Sigmoid colon (tissue), 6 donors: ENCODE measurements at regions not wholly inside any gene's neighbourhood (a gene's known extent, or its start where the extent isn't known, plus 50 kb on each side); places are given as distances from the start of the nearest gene placed in this dataset.
A peak's percentile ranks its signal among the peaks of the same experiment; 100 is the strongest.

ENCODE experiments used
- DNase-seq: peaks from one replicate; pipeline ENCODE4 v3.0.0-alpha.2; 2019
- H3K27ac ChIP-seq, 4 donors: fragments of 200-600 bp; sonication (generic); one replicate each; pipeline ENCODE4 v1.5.1; 2016 to 2019; ENCODE audit warnings: mild to moderate bottlenecking in 1 of 4
- H3K27me3 ChIP-seq, 3 donors: fragments of 200-600 bp; sonication (generic); one replicate each; pipeline ENCODE4 v1.5.1; 2019; ENCODE audit warnings: mild to moderate bottlenecking in 1 of 3
- H3K36me3 ChIP-seq, 4 donors: fragments of 200-600 bp; sonication (generic); one replicate each; pipeline ENCODE4 v1.5.1; 2016 to 2019
- H3K4me1 ChIP-seq, 4 donors: fragments of 200-600 bp; sonication (generic); one replicate each; pipeline ENCODE4 v1.5.1; 2017 to 2019
- H3K4me3 ChIP-seq, 4 donors: fragments of 200-600 bp; sonication (generic); one replicate each; pipeline ENCODE4 v1.5.1; 2017 to 2019; ENCODE audit warnings: mild to moderate bottlenecking in 2 of 4, moderate library complexity in 1 of 4
- H3K9me3 ChIP-seq, 4 donors: fragments of 200-600 bp in 3 of 4; sonication (generic) in 3 of 4; one replicate each; pipeline versions ENCODE4 v1.5.1 to v1.6.1; 2013 to 2019
- CTCF ChIP-seq, 4 experiments: fragments of 450-650 bp in 3 of 4; fragments of 200-600 bp in 1 of 4; IDR thresholded peaks; one replicate each; pipeline ENCODE4 v1.5.1; 2016 to 2019; ENCODE audit warnings: antibody characterized with exemption in 4 of 4, mild to moderate bottlenecking in 3 of 4, moderate library complexity in 2 of 4
- EP300 ChIP-seq, 4 donors: sonication (generic); formaldehyde crosslinking; IDR thresholded peaks; one replicate each; pipeline ENCODE4 v1.6.1; 2017; ENCODE audit warnings: antibody characterized with exemption in 4 of 4
- POLR2A ChIP-seq, 2 donors: fragments of 450-650 bp; IDR thresholded peaks; one replicate each; pipeline ENCODE4 v1.6.1; 2016; ENCODE audit warnings: antibody characterized with exemption in 2 of 2, mild to moderate bottlenecking in 2 of 2, moderate library complexity in 2 of 2
- POLR2AphosphoS5 ChIP-seq, 4 donors: sonication (generic); formaldehyde crosslinking; IDR thresholded peaks; one replicate each; pipeline ENCODE4 v1.6.1; 2017; ENCODE audit warnings: antibody characterized with exemption in 4 of 4
- WGBS, 2 donors: extraction: QIAGEN DNeasy Blood & Tissue Kit; methylation state at CpG; one replicate each; pipeline ENCODE4 v1.1.7; 2013; 5-methylcytosine and 5-hydroxymethylcytosine counted together
- intact Hi-C: fragments of 100-400 bp; cut with DNase I; formaldehyde crosslinking; loops from one replicate; pipeline ENCODE4 v1.15.1; 2023
- small RNA-seq, 3 donors: library from RNA; depleted of rRNA; stranded (forward); fragments of <200 nt; gene quantifications; one replicate each; pipeline ENCODE3, GENCODE V24; 2016
- donor health status: healthy with polysubstance abuse.
- donor health status: healthy.

GRCh38 chr15:70151462-70151861, 53.7 kb upstream of the TLE3 start:
- 66 to 81% methylated on average over 4 of the region's 4 CpGs for WGBS, 2 donors
- H3K9me3 ChIP-seq: no peaks in the 10 kb centered on the region
- no peaks in the 10 kb centered on the region for H3K36me3 ChIP-seq
- H3K27ac ChIP-seq: peak overlapping the region in 3 of 4 donors; percentile 80 to 87 (median 86)
- intact Hi-C loops: loop anchor here (5.0 kb wide), 3 partner anchors 116 to 186 kb away; no protein-coding TSS in a partner anchor
- H3K4me3 ChIP-seq: no peak overlapping the region
- TF ChIP-seq POLR2AphosphoS5 (IDR thresholded peaks at IDR 0.05) (no peak), EP300 (IDR thresholded peaks at IDR 0.05) (no peak), CTCF (IDR thresholded peaks at IDR 0.05) (no peak), POLR2A (IDR thresholded peaks at IDR 0.05) (no peak)
- no peak for DNase-seq
- H3K4me1 ChIP-seq: peaks cover 0 to 79% (median 50%) of the 10 kb centered on the region in 4 donors
- no peaks in the 10 kb centered on the region for H3K27me3 ChIP-seq

- intact Hi-C loops: loop anchor here (5.0 kb wide), 3 partner anchors 116 to 186 kb away; no protein-coding TSS in a partner anchor
- Histone ChIP-seq H3K27me3 (no peaks in the 10 kb centered on the region), H3K36me3 (no peaks in the 10 kb centered on the region), H3K4me3 (no peak overlapping the region), H3K4me1 (peaks cover 0 to 75% (median 45%) of the 10 kb centered on the region in 4 donors), H3K9me3 (no peaks in the 10 kb centered on the region), H3K27ac (peak overlapping the region in 3 of 4 donors; percentile 80 to 87 (median 86))
- 89 to 91% methylated on average over 2 of the region's 2 CpGs for WGBS, 2 donors
- no peak for DNase-seq
- TF ChIP-seq POLR2AphosphoS5 (IDR thresholded peaks at IDR 0.05) (no peak), POLR2A (IDR thresholded peaks at IDR 0.05) (no peak)
Measured at GRCh38 chr15:70151003-70151402, 53.3 kb upstream of the TLE3 start.

- H3K9me3 ChIP-seq: no peaks in the 10 kb centered on the region
- H3K4me3 ChIP-seq: no peak overlapping the region
- no peaks in the 10 kb centered on the region for H3K36me3 ChIP-seq
- intact Hi-C loops: loop anchor here (5.0 kb wide), 3 partner anchors 117 to 187 kb away; no protein-coding TSS in a partner anchor
- peaks cover 0 to 69% (median 39%) of the 10 kb centered on the region in 4 donors for H3K4me1 ChIP-seq
- DNase-seq: no peak
- H3K27ac ChIP-seq: peak overlapping the region in 1 of 4 donors; percentile 86
- H3K27me3 ChIP-seq: no peaks in the 10 kb centered on the region
- TF ChIP-seq POLR2AphosphoS5 (IDR thresholded peaks at IDR 0.05) (no peak), CTCF (IDR thresholded peaks at IDR 0.05) (no peak), POLR2A (IDR thresholded peaks at IDR 0.05) (no peak), EP300 (IDR thresholded peaks at IDR 0.05) (no peak)
Measured at GRCh38 chr15:70150405-70150747, 52.7 kb upstream of the TLE3 start.

- intact Hi-C loops: loop anchor here (5.0 kb wide), 3 partner anchors 117 to 187 kb away; no protein-coding TSS in a partner anchor
- TF ChIP-seq EP300 (IDR thresholded peaks at IDR 0.05) (no peak), POLR2A (IDR thresholded peaks at IDR 0.05) (no peak), CTCF (IDR thresholded peaks at IDR 0.05) (no peak), POLR2AphosphoS5 (IDR thresholded peaks at IDR 0.05) (no peak)
- Histone ChIP-seq H3K36me3 (no peaks in the 10 kb centered on the region), H3K4me1 (peaks cover 0 to 63% (median 33%) of the 10 kb centered on the region in 4 donors), H3K27me3 (no peaks in the 10 kb centered on the region), H3K4me3 (no peak overlapping the region), H3K27ac (peak overlapping the region in 2 of 4 donors; percentile 10 to 60), H3K9me3 (no peaks in the 10 kb centered on the region)
- DNase-seq: no peak
- 87 to 95% methylated on average over 4 of the region's 4 CpGs for WGBS, 2 donors
Measured at GRCh38 chr15:70149667-70150404, 52.1 kb upstream of the TLE3 start.

- Histone ChIP-seq H3K27me3 (no peaks in the 10 kb centered on the region), H3K4me3 (no peak overlapping the region), H3K9me3 (no peaks in the 10 kb centered on the region), H3K36me3 (no peaks in the 10 kb centered on the region), H3K4me1 (peaks cover 0 to 45% (median 21%) of the 10 kb centered on the region in 4 donors), H3K27ac (peak overlapping the region in 1 of 4 donors; percentile 26)
- intact Hi-C loops: no loop called here
- no peak for DNase-seq
- TF ChIP-seq EP300 (IDR thresholded peaks at IDR 0.05): no peak
- 61 to 90% methylated on average over 4 of the region's 4 CpGs for WGBS, 2 donors
Measured at GRCh38 chr15:70147778-70148177, 50.1 kb upstream of the TLE3 start.

Small RNA genes in the stretch of these regions (small RNA-seq; reads per million reads assigned to genes)
- gene RNU6-745P: 0 reads per million in 3 donors
